NOMO-1 (cell line): ENCODE measurements at regions not wholly inside any gene's neighbourhood (a gene's known extent, or its start where the extent isn't known, plus 50 kb on each side); places are given as distances from the start of the nearest gene placed in this dataset.
"Not testable (repeated sequence)": the region's sequence is repeated elsewhere in the genome, so short reads cannot be mapped to it uniquely, and the experiment has no call there.

Experiments used
- DNase-seq, 2 experiments: peaks; one replicate each; lab custom pipeline; 2025; ENCODE audit not compliant: unreplicated experiment in 2 of 2; lab: John Stamatoyannopoulos, UW

DNA sequence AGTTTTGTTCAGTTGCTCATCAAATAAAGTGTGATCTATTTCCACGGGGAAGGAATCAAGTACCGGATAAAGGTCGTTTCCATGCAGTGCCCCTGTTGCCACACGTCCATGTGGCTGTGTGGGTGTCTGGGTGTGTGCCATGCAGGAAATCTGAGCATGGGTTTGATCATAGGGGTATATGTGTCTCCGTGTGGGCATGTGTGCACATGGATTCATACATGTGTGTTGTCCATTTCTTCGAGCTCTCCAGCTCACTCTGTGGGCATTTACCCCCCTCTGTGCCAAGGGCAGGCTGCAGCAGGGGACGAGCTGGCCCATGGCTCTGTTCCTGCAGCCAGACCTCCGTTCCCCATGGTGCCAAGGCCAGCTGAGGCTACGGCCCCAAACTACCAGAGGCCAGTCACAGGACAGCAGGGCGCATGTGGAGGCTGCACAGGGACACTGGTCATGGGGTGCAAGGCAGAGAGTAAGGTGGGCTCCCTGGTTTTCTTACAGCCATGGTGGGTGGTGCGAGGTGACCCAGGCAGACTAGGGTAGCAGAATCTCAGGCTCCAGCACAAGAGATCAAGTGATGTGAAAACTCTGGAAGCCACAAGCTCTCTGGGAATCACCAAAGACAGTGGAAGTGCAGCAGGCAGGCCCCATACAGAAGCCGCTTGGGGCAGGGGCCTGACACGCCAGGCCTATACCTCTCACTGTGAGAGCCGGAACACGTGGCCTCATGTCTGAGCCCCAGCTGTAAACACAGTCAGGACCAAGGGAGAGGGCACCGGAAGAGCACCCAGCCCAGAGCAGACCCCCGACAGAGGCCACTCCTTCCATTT lies 66.4 kb upstream of the RAB6C start:
- no peak for DNase-seq

DNA sequence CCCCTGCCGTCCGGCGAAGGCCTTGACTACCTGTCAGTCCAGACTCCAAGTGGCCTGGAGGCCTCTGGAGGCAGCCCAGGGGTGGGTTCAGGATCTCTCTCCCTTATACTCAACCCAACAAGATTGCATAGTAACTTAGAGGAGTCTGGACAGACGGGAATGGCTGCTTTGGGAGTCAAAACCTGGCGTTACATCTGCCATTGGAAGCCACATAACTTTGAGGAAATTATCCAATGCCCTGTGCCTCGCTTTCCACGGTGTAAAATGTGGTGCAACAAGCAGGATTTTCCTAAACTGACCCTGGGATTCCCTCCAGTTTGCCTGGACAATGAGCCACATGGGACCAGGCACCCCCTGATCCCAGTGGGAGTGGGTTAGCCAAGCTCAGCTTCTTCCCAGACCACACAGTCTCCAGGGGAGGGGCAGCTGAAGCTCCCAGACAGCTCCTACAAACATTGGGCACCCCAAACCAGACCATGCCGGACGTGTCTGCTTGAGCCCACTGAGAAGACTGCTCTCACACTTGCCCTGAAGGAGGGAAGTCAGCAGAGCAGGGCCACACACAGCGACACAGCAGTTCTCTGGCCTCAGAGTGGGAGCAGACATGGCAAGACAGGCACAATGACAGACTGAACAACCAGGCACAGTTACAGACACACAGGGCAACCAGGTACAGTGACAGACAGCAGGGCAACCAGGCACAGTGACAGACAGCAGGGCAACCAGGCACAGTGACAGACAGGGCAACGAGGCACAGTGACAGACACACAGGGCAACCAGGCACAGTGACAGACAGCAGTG lies 65.6 kb upstream of the RAB6C start:
- DNase-seq, result no peak

DNA sequence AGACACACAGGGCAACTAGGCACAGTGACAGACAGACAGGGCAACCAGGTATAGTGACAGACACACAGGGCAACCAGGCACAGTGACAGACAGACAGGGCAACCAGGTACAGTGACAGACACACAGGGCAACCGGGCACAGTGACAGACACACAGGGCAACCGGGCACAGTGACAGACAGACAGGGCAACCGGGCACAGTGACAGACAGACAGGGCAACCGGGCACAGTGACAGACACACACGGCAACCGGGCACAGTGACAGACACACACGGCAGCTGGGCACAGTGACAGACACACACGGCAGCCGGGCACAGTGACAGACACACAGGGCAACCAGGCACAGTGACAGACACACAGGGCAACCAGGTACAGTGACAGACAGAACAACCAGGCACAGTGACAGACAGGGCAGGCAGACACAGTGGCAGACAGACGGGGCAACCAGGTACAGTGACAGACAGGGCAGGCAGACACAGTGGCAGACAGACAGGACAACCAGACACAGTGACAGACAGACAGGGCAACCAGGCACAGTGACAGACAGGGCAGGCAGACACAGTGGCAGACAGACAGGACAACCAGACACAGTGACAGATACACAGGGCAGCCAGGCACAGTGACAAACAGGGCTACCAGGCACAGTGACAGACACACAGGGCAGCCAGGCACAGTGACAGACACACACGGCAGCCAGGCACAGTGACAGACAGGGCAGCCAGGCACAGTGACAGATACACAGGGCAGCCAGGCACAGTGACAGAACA lies 64.7 kb upstream of the RAB6C start:
- no peak for DNase-seq

DNA sequence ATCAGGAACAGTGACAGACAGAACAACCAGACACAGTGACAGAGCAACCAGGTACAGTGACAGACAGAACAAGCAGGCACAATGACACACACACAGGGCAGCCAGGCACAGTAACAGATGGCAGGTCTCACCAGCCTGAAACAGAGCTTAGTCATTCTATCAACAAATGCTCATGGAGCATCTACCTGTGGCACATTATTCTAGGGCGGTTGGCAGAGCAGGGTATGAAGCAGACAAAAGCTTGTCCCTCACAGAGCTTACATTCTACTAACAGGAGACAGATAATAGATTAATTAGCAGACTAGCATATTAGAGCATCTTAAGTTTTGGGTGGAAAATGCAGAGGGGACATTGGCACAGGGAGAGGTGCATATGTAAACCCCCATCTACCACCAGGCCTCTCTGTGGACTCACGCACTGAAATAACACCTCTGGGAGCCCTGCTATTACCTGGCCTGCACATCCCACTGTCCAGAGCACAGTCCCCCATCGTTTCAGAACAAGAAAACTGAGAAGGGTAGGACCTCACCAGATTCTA lies 64.1 kb upstream of the RAB6C start:
- no peak for DNase-seq

- DNase-seq, result no peak
Observed at GRCh38 chr2:129918604-129919003, 60.9 kb upstream of the RAB6C start.

DNA sequence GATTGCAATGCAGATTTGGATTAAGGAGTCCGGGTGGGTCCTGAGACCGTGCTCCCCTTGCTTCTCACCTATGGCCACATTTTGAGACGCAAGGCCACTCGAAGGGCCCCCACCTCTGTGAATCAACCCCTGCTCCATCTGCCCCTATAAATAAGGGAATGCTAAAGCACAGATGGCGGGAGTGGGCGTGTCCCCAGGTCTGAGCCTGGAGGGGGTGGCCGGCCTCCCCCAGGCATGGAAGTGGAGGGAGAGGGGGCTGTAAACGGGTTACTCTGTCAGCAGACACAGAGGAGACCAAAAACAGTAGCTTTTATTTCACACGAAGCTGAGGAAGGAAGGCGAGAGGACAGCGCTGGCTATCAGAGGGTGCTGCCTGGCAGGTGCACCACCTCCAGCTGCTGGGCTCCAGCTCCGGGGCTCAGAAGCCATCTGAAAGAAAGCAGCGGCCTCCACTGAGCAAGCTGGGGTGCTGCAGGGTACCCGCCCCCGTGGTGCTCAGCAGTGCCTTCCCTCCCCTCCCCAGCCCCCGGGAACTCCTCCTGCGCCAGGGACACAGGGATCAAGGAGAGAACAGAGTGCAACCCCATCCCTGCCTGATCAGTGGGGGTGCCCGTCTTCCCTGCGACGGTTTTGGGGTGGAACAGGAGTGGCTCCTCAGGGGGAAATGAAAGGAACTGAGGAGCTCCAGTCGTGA lies 56.7 kb upstream of the RAB6C start:
- no peak for DNase-seq

DNA sequence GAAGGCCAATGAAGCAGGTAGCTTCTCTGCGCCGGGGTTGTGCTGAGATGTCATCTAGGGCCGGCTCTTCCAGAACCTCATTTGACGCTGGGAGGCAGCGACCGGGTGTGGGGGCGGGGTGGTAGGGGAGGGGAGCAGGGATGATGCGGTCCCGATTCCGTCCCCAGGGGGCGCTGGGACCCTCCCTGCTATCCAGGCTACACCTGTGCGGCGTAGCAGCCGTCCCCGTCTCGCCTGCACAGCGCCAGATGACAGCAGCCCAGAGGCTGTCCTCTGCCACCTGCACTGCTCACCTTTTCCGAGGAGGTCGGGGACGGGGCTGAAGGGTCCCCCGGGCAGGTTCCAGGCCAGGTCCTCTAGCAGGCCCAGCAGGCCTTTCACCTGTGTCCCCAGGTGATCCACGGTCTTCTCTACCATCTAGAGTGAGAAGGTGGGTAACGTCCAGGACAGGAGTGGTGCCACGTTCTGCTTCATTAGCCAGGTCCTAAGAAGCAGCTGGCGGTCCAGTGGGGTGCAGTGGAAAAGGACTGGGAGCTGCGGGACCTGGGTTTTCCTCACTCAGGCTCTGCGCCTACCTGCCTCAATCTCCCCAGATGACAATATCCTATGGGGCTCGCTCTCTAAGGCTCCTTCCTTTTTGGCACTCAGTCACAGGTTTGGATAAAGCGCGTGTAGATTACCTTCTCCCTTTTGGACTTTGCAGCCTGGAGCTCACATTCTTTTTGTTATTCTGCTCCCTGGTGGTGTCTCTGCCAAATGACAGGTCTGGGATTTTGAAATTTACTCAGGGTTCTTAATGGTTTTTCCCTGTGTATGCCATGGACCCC lies 56.0 kb upstream of the RAB6C start:
- peak; percentile 24 to 37 for DNase-seq

GRCh38 chr2:129924115-129924514 lies 55.4 kb upstream of the RAB6C start:
- not testable (repeated sequence) for DNase-seq

- DNase-seq, result no peak
Observed at GRCh38 chr2:129925381-129925780, 54.1 kb upstream of the RAB6C start.

- DNase-seq, result no peak
Observed at GRCh38 chr2:129927696-129928095, 51.8 kb upstream of the RAB6C start.

- DNase-seq, result no peak
Observed at GRCh38 chr2:129929321-129930290, 49.9 kb upstream of the RAB6C start.
